Left lung (tissue), 4 donors: ENCODE measurements at regions not wholly inside any gene's neighbourhood (a gene's known extent, or its start where the extent isn't known, plus 50 kb on each side); places are given as distances from the start of the nearest gene placed in this dataset.

Experiments used
- ATAC-seq: fragments of 200-7000 bp; cut with Tn5 transposase; one replicate; pipeline ENCODE4 v1.9.1; 2020; ENCODE audit warnings: moderate library complexity
- DNase-seq, 4 donors: peaks; one replicate each; pipeline ENCODE4 v3.0.0-alpha.2; 2013 to 2020
- H3K27ac ChIP-seq, 2 donors: fragments of 200-600 bp; sonication (generic) in 1 of 2; one replicate each; pipeline versions ENCODE4 v1.5.0 to v1.8.0; 2020 to 2021
- H3K27me3 ChIP-seq, 2 donors: fragments of 200-600 bp; sonication (generic) in 1 of 2; one replicate each; pipeline versions ENCODE4 v1.5.0 to v1.8.0; 2020 to 2021
- H3K36me3 ChIP-seq, 2 donors: fragments of 200-600 bp; sonication (generic) in 1 of 2; one replicate each; pipeline versions ENCODE4 v1.5.0 to v1.8.0; 2020 to 2021
- H3K4me1 ChIP-seq, 2 donors: fragments of 200-600 bp; one replicate each; pipeline ENCODE4 v1.8.0; 2021
- H3K4me3 ChIP-seq, 2 donors: fragments of 200-600 bp; sonication (generic) in 1 of 2; one replicate each; pipeline versions ENCODE4 v1.5.0 to v1.8.0; 2020 to 2021; ENCODE audit warnings: mild to moderate bottlenecking in 1 of 2
- H3K9me3 ChIP-seq, 2 donors: fragments of 200-600 bp; sonication (generic) in 1 of 2; one replicate each; pipeline versions ENCODE4 v1.5.0 to v1.8.0; 2020 to 2021
- intact Hi-C, 2 donors: fragments of 100-400 bp; cut with DNase I; formaldehyde crosslinking; loops; one replicate each; pipeline versions ENCODE4 v1.11.2 to v1.14.2; 2022
- TF ChIP-seq, protein P1 (sequence below), 2 donors: fragments of 200-600 bp; sonication (generic) in 1 of 2; IDR thresholded peaks; one replicate each; pipeline versions ENCODE4 v1.5.0 to v1.8.0; 2021; ENCODE audit warnings: antibody characterized with exemption in 2 of 2
- donor health status: DM: no; HTN: yes; CAD: no.
- donor health status: DM: no; HTN: no; CAD: no.

DNA sequence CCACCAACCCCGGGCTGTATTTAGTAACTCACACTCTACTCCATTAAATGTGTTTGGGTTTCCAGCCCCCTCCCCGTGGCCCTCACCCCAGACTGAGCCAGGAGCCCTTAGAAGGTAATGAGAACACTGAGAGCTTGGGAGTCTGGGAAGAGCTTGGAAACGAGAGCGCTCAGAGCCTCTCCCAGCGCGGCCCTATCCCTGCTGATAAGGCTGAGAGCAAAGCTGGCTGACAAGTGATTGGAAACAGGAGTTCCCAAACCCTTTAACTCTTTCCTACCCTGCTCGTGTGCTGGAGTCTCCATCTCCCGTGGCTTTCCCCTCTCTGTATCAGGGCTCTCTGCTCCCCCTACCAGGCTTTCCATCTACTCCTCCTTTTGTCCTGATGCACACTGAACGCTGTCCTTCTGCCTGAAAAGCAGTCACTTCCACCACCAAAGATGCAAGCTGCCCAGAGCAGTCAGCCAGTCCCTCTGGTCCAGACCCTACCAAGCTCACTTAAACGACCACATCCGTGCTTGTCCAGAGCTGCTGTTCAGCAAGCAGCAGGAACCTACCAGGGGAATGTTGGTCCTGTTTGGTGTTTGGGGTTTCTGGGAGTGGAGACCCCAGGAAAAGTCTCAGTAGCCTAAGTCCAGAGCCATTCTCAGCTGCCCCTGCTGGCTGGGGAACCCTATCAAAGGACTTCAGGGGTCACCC, 100.0 kb upstream of the PKDCC start:
- intact Hi-C loops = no loop called here
- peak; percentile 54 for ATAC-seq

DNA sequence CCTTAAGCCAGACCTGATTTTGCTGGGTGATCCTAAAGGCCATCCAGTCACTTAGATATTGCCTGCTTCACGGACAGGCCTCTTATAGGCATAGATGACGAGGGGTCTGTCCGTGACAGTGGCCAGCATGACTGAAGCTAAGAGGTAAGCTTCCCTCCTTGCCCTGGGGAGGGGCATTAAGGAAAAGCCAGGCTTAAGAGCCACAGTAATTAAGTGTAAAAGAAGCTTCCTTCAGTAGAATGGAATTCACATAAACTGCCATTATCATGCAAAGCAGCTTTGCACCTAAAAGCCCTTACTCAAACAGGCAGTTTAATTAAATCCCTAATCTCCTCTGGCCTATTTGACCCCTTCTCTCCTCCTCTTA, 99.4 kb upstream of the PKDCC start:
- Histone ChIP-seq H3K4me1 (no peaks in the 10 kb centered on the region), H3K36me3 (no peaks in the 10 kb centered on the region), H3K27me3 (peaks cover 0 to 9% of the 10 kb centered on the region in 2 donors), H3K9me3 (no peaks in the 10 kb centered on the region), H3K27ac (no peak overlapping the region), H3K4me3 (no peak overlapping the region)
- DNase-seq = no peak
- intact Hi-C loops = no loop called here
- TF ChIP-seq, protein P1, sequence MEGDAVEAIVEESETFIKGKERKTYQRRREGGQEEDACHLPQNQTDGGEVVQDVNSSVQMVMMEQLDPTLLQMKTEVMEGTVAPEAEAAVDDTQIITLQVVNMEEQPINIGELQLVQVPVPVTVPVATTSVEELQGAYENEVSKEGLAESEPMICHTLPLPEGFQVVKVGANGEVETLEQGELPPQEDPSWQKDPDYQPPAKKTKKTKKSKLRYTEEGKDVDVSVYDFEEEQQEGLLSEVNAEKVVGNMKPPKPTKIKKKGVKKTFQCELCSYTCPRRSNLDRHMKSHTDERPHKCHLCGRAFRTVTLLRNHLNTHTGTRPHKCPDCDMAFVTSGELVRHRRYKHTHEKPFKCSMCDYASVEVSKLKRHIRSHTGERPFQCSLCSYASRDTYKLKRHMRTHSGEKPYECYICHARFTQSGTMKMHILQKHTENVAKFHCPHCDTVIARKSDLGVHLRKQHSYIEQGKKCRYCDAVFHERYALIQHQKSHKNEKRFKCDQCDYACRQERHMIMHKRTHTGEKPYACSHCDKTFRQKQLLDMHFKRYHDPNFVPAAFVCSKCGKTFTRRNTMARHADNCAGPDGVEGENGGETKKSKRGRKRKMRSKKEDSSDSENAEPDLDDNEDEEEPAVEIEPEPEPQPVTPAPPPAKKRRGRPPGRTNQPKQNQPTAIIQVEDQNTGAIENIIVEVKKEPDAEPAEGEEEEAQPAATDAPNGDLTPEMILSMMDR (IDR thresholded peaks at IDR 0.05) = no peak
- ATAC-seq = no peak

More for the DNA sequence above, 100.0 kb upstream of the PKDCC start:
- H3K27me3 ChIP-seq = peaks cover 0 to 9% of the 10 kb centered on the region in 2 donors
- H3K36me3 ChIP-seq = no peaks in the 10 kb centered on the region
- TF ChIP-seq, protein P1 (IDR thresholded peaks at IDR 0.05) = no peak
- H3K4me3 ChIP-seq = no peak overlapping the region
- H3K9me3 ChIP-seq = no peaks in the 10 kb centered on the region
- DNase-seq = peak in 2 of 4 donors; percentile 77 to 86
- H3K27ac ChIP-seq = peak overlapping the region in 1 of 2 donors; percentile 39
- no peaks in the 10 kb centered on the region for H3K4me1 ChIP-seq

GRCh38 chr2:41949091-41949882, 98.5 kb upstream of the PKDCC start:
- no peak overlapping the region for H3K27ac ChIP-seq
- intact Hi-C loops = no loop called here
- no peaks in the 10 kb centered on the region for H3K36me3 ChIP-seq
- no peaks in the 10 kb centered on the region for H3K4me1 ChIP-seq
- H3K27me3 ChIP-seq = peaks cover 0 to 9% of the 10 kb centered on the region in 2 donors
- ATAC-seq (no peak), DNase-seq (no peak)
- no peaks in the 10 kb centered on the region for H3K9me3 ChIP-seq
- no peak overlapping the region for H3K4me3 ChIP-seq
- TF ChIP-seq, protein P1 (IDR thresholded peaks at IDR 0.05) = no peak

DNA sequence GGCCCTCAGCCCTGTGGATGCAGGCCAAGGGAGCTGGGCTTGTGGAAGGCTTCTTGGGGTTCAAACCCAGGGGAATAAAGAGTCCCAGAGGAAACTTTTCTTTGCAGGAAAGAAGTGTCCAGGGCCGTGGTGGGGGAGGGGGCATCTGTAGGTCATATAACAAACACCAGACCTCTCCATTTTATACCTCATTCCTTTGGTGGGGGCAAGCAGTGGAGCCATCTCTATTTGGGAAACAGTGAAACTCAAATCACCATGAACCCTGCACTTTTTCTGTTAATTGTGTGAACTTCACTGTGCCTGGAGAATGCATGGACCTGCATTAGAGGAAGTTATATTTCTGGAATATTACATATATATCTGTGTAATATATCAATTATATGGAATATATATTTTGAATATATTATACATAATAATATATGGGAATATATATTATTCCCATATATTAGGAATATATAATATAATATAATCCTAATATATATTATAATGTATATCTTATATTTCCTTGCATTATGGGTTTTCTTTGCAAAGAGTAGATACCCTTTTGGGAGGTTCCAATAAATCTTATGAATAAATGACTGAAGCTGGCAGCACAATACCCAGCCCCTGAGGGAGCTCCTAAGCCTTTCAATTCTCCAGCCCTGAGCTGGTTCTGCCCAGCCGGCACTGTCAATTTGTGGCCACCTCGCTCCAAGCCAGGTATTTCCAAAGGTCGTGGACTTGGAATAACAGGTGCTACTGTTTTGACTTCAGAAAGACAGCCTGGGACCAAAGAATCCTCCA, 97.7 kb upstream of the PKDCC start:
- intact Hi-C loops = no loop called here
- H3K27ac ChIP-seq = no peak overlapping the region
- DNase-seq = no peak
- H3K36me3 ChIP-seq = no peaks in the 10 kb centered on the region
- H3K4me3 ChIP-seq = no peak overlapping the region
- H3K27me3 ChIP-seq = peaks cover 0 to 9% of the 10 kb centered on the region in 2 donors
- no peaks in the 10 kb centered on the region for H3K9me3 ChIP-seq
- H3K4me1 ChIP-seq = no peaks in the 10 kb centered on the region
- TF ChIP-seq, protein P1 (IDR thresholded peaks at IDR 0.05) = no peak
- ATAC-seq = no peak

- peaks cover 0 to 9% of the 10 kb centered on the region in 2 donors for H3K27me3 ChIP-seq
- DNase-seq (no peak), ATAC-seq (no peak)
- intact Hi-C loops = no loop called here
- TF ChIP-seq, protein P1 (IDR thresholded peaks at IDR 0.05) = no peak
- no peaks in the 10 kb centered on the region for H3K4me1 ChIP-seq
- H3K27ac ChIP-seq = no peak overlapping the region
- H3K9me3 ChIP-seq = no peaks in the 10 kb centered on the region
- H3K4me3 ChIP-seq = no peak overlapping the region
- H3K36me3 ChIP-seq = no peaks in the 10 kb centered on the region
These were observed 97.2 kb upstream of the PKDCC start for GRCh38 chr2:41950666-41950960.
